HG03439 (cell line): ENCODE measurements at regions not wholly inside any gene's neighbourhood (a gene's known extent, or its start where the extent isn't known, plus 50 kb on each side); places are given as distances from the start of the nearest gene placed in this dataset.
"Not testable (repeated sequence)": the region's sequence is repeated elsewhere in the genome, so short reads cannot be mapped to it uniquely, and the experiment has no call there.

Experiments
- ATAC-seq: cut with Tn5 transposase; IDR thresholded peaks from one replicate; pipeline ENCODE4 v1.9.1; 2021; ENCODE audit warnings: mild to moderate bottlenecking, moderate library complexity; ENCODE audit not compliant: unreplicated experiment

GRCh38 chr2:88913280-88913679, 221.8 kb downstream of the RPIA start:
- ATAC-seq, result no peak

- ATAC-seq, result no peak
Observed at GRCh38 chr2:88919087-88919738, 227.7 kb downstream of the RPIA start.

DNA sequence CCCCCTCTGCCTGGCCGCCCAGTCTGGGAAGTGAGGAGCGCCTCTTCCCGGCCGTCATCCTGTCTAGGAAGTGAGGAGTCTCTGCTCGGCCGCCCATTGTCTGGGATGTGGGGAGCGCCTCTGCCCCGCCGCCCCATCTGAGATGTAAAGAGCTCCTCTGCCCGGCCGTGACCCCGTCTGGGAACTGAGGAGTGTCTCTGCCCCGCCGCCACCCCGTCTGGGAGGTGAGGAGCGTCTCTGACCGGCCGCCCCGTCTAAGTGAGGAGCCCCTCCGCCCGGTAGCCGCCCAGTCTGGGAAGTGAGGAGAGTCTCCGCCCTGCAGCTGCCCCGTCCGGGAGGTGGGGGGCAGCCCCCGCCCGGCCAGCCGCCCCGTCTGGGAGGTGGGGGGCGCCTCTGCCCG, 228.9 kb downstream of the RPIA start:
- ATAC-seq, result not testable (repeated sequence)

GRCh38 chr2:88924533-88924932, 233.1 kb downstream of the RPIA start:
- no peak for ATAC-seq

GRCh38 chr2:88925770-88926462, 234.4 kb downstream of the RPIA start:
- no peak for ATAC-seq

DNA sequence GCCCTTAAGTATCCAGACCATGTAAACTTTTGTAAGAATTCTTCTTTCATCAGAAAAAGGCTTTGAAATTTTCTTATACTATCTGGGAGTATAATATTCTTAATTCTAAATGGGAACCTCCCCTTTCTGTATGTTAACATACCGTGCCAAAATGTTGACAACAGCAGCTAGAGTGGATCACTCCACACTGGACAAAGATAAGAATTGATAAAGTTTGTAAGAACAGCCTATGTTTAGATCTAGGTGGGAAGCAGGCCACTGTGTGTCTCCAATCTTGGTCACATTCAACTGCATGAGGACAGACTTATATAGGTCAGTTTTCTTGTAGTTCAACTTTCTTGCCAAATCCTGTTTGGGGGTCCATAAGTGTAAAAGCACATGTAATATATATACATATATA, 235.7 kb downstream of the RPIA start:
- no peak for ATAC-seq

- ATAC-seq, result no peak
Observed at GRCh38 chr2:88930659-88931058, 239.2 kb downstream of the RPIA start.

DNA sequence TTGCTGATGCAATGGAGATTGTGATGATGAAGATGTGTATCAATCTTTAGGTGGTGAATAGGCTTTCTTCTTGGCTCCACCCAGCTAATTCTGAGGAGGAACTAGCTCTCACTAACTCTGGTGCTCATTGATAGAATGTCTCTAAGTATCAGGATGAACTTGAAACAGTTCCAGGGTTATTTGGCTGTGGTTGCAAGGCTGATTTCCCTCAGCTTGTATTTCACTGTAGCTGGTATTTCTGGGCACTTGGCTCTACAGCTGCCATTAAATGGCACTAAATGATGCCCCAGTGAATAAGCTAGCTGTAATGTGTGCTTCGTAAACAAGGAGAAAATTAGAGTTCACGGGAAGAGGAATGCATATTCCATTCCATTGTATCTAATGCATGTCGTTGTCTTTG, 241.2 kb downstream of the RPIA start:
- no peak for ATAC-seq

DNA sequence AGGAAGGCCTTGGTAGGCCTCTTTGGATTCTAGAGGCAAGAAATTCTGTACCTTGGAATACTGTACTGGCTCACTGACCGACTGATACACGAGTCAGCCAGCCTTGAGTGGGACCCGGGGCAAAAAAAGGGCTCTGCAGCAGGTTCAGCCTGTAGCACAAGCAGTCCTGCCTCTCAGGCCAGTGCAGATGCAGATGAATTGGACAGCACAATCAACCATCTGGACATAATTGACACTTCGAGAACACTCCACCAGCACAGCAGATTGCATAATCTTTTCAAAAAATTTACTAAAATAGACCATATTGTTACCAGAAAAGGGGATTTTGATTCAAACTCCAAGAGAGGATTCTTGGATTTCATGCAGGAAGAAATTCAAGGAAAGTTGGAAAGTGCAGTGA, 241.6 kb downstream of the RPIA start:
- no peak for ATAC-seq

GRCh38 chr2:88933980-88934379, 242.5 kb downstream of the RPIA start:
- ATAC-seq, result no peak

DNA sequence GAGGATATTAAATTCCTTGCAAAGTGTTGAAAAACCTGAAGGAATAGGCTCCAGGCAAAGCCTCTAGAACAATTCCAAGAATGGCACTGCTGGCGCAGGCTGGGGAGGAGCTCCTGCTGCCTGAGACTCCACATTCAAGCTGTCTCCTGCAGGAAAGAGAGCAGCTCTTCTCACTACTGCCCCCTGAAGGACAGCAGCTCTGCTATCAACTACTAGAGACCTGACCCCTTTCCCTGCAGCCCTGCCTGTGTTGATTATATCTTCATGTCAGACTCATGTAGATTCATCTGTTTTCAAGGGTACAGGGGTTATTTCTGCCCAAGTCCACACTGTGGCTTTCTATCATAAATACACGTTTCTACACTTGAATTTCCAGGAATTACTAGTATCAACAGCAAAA, 249.7 kb downstream of the RPIA start:
- ATAC-seq, result not testable (repeated sequence)

DNA sequence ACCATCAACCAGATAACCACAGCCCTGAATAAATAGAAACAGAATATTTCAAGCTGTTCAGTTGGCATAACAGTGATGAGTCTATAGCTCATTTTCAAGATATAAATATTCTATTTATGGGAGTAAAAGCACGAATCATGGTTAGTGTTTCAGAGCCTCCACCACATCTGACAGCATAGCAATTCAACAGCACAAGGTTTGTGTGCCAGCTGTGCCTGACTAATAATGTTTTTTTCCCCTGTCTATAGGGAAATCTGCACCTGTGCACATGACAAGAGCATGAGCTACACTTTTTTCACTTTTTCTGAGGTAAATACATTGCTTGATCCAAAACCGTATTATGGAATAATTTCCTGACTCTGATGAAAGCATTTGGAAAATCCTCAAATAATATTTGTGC, 251.3 kb downstream of the RPIA start:
- ATAC-seq, result no peak

DNA sequence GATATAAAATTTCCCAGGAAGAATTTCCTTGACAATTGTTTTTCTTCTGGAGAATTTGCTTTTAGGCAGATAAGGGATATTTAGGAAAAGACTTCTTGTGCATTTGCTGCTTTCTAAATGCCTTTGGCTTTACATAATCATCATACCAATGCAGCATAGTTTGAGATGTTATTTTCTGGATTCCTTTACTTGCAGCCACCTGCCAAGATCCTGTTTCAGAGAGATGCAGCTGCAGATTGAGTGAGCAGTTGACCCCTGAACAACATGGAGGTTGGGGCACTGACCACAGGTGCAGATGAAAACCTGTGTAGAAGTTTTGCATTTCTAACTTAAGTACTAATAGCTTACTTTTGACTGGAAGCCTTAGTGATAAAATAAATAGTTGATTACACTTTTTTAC, 257.9 kb downstream of the RPIA start:
- no peak for ATAC-seq

DNA sequence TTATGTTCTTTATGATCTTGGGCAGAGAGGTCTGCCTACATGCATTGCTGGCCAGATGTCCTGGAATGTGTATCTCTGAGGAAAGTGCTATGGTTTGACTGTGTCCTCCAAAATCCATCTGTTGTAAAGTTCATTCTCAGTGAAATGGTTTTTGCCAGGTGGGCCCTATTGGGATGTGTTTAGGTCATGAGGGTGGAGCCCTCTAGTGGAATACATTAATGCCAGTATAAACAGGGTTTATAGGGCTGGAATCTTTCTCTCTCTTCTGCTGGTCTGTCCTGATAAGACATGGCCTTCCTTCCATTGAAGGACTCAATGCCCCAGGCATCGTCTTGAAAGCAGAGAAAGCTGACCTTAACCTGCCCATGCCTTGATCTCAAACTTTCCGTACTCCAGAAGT, 258.5 kb downstream of the RPIA start:
- no peak for ATAC-seq

GRCh38 chr2:88955607-88956006, 264.1 kb downstream of the RPIA start:
- no peak for ATAC-seq

DNA sequence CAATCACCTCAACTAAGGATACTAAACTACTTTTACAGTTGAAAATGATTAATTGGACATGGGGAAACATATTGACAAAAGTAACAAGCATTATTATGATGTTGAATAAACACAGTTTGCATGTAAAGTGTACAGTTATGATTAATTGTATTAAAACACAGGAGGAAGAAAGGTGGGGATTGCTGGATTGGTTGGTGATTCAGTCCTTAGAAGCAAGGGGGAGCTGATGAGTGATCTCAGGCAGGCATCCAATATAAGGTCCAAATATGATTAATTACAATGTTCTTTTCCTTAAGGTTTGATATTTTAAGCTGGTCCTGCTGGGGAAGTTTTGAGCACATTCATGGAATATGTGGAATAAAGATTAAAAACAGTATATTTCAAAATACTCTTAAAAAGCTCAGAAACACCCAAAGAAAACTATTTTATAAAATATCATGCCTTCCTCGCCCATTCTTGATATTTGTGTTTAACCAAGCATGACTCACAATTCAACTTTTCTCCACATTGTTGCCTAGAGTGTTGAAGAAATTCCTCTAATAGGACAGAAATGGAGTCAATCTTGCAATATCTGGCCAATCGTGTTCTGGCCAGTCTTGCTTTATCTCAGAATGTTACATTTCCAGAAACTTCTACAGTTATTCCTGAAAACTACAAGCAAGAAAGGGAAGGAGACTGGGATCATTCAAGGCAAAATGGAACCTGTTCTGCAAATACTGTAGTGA, 268.2 kb downstream of the RPIA start:
- ATAC-seq, result no peak

DNA sequence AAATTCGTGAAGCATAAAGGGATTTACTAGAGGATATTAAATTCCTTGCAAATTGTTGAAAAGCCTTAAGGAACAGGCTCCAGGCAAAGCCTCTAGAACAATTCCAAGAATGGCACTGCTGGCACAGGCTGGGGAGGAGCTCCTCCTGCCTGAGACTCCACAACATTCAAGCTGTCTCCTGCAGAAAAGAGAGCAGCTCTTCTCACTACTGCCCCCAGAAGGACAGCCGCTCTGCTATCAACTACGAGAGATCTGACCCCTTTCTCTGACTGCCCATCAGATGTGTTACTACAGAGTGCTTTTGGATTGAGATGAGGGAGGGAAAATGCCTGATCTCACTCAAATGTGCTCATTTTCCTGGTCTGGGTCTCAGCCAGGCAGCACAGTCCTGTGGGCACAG, 269.9 kb downstream of the RPIA start:
- ATAC-seq, result not testable (repeated sequence)

DNA sequence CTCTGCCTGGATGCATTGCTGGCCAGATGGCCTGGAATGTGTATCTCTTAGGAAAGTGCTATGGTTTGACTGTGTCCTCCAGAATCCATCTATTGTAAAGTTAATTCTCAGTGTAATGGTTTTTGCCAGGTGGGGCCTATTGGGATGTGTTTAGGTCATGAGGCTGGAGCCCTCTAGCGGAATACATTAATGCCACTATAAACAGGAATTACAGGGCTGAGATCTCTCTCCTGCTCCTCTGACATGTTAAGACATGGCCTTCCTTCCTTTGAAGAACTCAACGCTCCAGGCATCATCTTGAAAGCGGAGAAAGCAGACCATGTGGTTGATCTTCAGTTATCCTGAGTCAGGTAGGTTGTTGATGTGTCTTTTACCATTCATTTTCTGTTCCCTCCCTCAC, 276.4 kb downstream of the RPIA start:
- ATAC-seq, result no peak

GRCh38 chr2:88978011-88978410, 286.5 kb downstream of the RPIA start:
- ATAC-seq, result not testable (repeated sequence)

DNA sequence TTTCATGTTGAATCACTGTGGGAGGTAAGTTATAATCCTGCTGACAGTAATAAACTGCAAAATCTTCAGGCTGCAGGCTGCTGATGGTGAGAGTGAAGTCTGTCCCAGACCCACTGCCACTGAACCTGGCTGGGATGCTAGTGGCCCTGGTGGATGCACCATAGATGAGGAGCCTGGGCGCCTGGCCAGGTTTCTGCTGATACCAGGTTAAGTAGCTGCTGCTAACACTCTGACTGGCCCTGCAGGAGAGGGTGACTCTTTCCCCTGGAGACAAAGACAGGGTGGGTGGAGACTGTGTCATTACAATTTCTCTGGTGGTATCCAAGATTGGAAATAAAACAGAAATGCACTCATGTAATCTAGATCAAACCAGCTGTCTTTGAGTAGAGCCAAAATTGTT, 287.0 kb downstream of the RPIA start:
- ATAC-seq, result not testable (repeated sequence)

DNA sequence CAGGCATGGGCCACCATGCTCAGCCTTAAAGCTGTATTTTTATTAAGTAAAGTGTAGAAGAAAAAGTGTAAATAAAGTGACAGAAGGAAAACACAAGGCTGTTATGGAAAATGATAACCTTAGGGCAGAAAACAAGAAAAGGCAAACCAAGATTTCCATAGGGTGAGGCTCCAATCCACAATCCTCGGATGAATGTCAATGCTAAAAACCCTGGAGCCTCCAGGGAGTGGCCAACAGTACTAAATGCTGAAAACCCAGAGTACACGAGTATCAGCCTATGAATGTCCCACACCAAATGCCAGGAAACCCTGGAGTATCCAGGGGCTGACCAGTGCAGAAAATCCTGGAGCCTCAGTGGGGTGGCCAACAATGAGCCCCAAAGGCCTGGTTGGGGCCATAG, 292.6 kb downstream of the RPIA start:
- not testable (repeated sequence) for ATAC-seq

- ATAC-seq, result not testable (repeated sequence)
Observed at GRCh38 chr2:88986721-88987330, 295.4 kb downstream of the RPIA start.
